ENCODE measurements at regions not wholly inside any gene's neighbourhood (a gene's known extent, or its start where the extent isn't known, plus 50 kb on each side); places are given as distances from the start of the nearest gene placed in this dataset.

- TF ChIP-seq CTCF (IDR thresholded peaks at IDR 0.05) = no peak
- TF ChIP-seq POLR2A (IDR thresholded peaks at IDR 0.05) = no peak
- TF ChIP-seq POLR2AphosphoS5 (IDR thresholded peaks at IDR 0.05) = no peak
Measured at GRCh38 chr6:126548300-126548699, 208.4 kb downstream of the CENPW start.
